ENCODE measurements at regions not wholly inside any gene's neighbourhood (a gene's known extent, or its start where the extent isn't known, plus 50 kb on each side); places are given as distances from the start of the nearest gene placed in this dataset.

- no peak for TF ChIP-seq REST (IDR thresholded peaks at IDR 0.05)
- no peak for TF ChIP-seq FOXA1 (IDR thresholded peaks at IDR 0.05)
- TF ChIP-seq ZBTB33 (IDR thresholded peaks at IDR 0.05): no peak
Measured at GRCh38 chr3:124663690-124664089, 66.6 kb upstream of the UMPS start (continued).

DNA sequence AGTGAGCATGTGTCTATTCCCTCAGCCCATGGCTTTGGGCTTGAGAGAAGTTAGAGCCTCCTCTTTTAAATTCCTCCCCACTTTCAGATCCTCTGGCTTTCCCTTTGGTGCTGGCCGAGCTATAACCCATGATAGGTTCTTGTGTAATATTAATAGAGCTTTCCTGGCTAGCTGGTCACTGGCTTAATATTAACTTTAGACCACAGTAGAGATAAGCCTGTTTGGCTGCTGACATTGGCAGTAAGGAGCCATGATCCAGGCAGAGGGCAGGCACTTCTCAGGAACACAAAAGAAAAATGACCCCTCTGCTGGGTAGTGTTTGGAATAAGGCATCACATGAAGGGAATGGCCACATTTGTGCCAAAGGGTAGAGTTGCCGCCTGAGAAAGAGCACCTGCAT is 65.4 kb upstream of the UMPS start:
- Histone ChIP-seq H3K27ac (ENCODE audit: low read depth in 1 of 2, low read length in 2 of 2) (peak overlapping the region; percentile 79 to 81), H3K36me3 (ENCODE audit: control insufficient read depth in 4 of 4, insufficient read depth in 3 of 4, low read depth in 1 of 4, low read length in 3 of 4) (peaks cover 0 to 21% (median 8%) of the 10 kb centered on the region in 4 donors), H3K9me3 (ENCODE audit: control insufficient read depth in 4 of 4, low read length in 3 of 4) (no peaks in the 10 kb centered on the region), H3K4me3 (ENCODE audit: low read depth in 1 of 3, low read length in 3 of 3) (no peak overlapping the region), H3K27me3 (ENCODE audit: control insufficient read depth in 4 of 4, insufficient read depth in 4 of 4, low read length in 3 of 4) (no peaks in the 10 kb centered on the region), H3K4me1 (ENCODE audit: control insufficient read depth in 4 of 4, insufficient read depth in 4 of 4, low read length in 3 of 4) (peaks cover 5 to 37% (median 30%) of the 10 kb centered on the region in 4 donors), H3K9ac (ENCODE audit: low read depth in 1 of 2, low read length in 2 of 2) (peak overlapping the region in 1 of 2 donors; percentile 49)
- no peak for DNase-seq (ENCODE audit: low spot score)
- 39% methylated on average over 2 of the region's 2 CpGs for WGBS
- no peak for TF ChIP-seq HNF4G (IDR thresholded peaks at IDR 0.05)
- peak; percentile 82 for TF ChIP-seq SP1 (IDR thresholded peaks at IDR 0.05)
- TF ChIP-seq, protein P1, sequence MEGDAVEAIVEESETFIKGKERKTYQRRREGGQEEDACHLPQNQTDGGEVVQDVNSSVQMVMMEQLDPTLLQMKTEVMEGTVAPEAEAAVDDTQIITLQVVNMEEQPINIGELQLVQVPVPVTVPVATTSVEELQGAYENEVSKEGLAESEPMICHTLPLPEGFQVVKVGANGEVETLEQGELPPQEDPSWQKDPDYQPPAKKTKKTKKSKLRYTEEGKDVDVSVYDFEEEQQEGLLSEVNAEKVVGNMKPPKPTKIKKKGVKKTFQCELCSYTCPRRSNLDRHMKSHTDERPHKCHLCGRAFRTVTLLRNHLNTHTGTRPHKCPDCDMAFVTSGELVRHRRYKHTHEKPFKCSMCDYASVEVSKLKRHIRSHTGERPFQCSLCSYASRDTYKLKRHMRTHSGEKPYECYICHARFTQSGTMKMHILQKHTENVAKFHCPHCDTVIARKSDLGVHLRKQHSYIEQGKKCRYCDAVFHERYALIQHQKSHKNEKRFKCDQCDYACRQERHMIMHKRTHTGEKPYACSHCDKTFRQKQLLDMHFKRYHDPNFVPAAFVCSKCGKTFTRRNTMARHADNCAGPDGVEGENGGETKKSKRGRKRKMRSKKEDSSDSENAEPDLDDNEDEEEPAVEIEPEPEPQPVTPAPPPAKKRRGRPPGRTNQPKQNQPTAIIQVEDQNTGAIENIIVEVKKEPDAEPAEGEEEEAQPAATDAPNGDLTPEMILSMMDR (IDR thresholded peaks at IDR 0.05; ENCODE audit: low read depth, low read length, missing input control): no peak
- TF ChIP-seq NR2F2 (IDR thresholded peaks at IDR 0.05): peak; percentile 32
- peak; percentile 53 for TF ChIP-seq FOXA2 (IDR thresholded peaks at IDR 0.05)
- TF ChIP-seq, protein P2, sequence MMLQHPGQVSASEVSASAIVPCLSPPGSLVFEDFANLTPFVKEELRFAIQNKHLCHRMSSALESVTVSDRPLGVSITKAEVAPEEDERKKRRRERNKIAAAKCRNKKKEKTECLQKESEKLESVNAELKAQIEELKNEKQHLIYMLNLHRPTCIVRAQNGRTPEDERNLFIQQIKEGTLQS (IDR thresholded peaks at IDR 0.05): no peak
- peak; percentile 90 for TF ChIP-seq YY1 (IDR thresholded peaks at IDR 0.05)
- peak; percentile 73 for TF ChIP-seq REST (IDR thresholded peaks at IDR 0.05)
- peak in 1 of 2 donors; percentile 15 for TF ChIP-seq GABPA (IDR thresholded peaks at IDR 0.05 in 1 of 2, conservative IDR thresholded peaks at IDR 0.05 in 1 of 2)
- peak; percentile 96 for TF ChIP-seq MAX (IDR thresholded peaks at IDR 0.05)
- TF ChIP-seq TAF1 (conservative IDR thresholded peaks at IDR 0.05): no peak
- TF ChIP-seq FOXA1 (IDR thresholded peaks at IDR 0.05): peak; percentile 56
- peak in 1 of 2 donors; percentile 64 for TF ChIP-seq EGR1 (IDR thresholded peaks at IDR 0.05; ENCODE audit: low read depth in 2 of 2)
- TF ChIP-seq ZBTB33 (IDR thresholded peaks at IDR 0.05): peak; percentile 66
- peak; percentile 75 to 88 for TF ChIP-seq HNF4A (conservative IDR thresholded peaks at IDR 0.05)
- peak; percentile 70 to 94 for TF ChIP-seq RXRA (IDR thresholded peaks at IDR 0.05)
- TF ChIP-seq JUND (IDR thresholded peaks at IDR 0.05): peak in 1 of 2 donors; percentile 82
- TF ChIP-seq RAD21 (IDR thresholded peaks at IDR 0.05): peak; percentile 65 to 71

All from liver (tissue), 8 donors.